Activated CD4-positive, alpha-beta memory T cell treated with anti-CD3 and anti-CD28 coated beads for 36 hours (primary cell): ENCODE measurements at regions not wholly inside any gene's neighbourhood (a gene's known extent, or its start where the extent isn't known, plus 50 kb on each side); places are given as distances from the start of the nearest gene placed in this dataset.
"Not testable (repeated sequence)": the region's sequence is repeated elsewhere in the genome, so short reads cannot be mapped to it uniquely, and the experiment has no call there.

Experiments
- CTCF ChIA-PET: fragments of 350-600 bp; sonication (Branson Sonifier 250); formaldehyde crosslinking; loops from one replicate; lab custom pipeline; 2021; ENCODE audit warnings: antibody characterized with exemption, inconsistent platforms; lab: Charles Lee
- POLR2A ChIA-PET: fragments of 350-600 bp; sonication (Branson Sonifier 250); formaldehyde crosslinking; loops from one replicate; lab custom pipeline; 2021; ENCODE audit warnings: antibody characterized with exemption; lab: Charles Lee
- DNase-seq: peaks from one replicate; pipeline ENCODE4 v3.0.0-alpha.2; 2020
- H3K27ac Mint-ChIP-seq: one replicate; pipeline ENCODE4 v1.8.0; 2021; ENCODE audit warnings: mixed read lengths
- H3K27me3 Mint-ChIP-seq: one replicate; pipeline ENCODE4 v1.8.0; 2021; ENCODE audit warnings: mixed read lengths
- H3K36me3 Mint-ChIP-seq: one replicate; pipeline ENCODE4 v1.8.0; 2021; ENCODE audit warnings: mixed read lengths
- H3K4me1 Mint-ChIP-seq: one replicate; pipeline ENCODE4 v1.8.0; 2021; ENCODE audit warnings: low read depth, mixed read lengths
- H3K4me3 Mint-ChIP-seq: one replicate; pipeline ENCODE4 v1.8.0; 2021; ENCODE audit warnings: mild to moderate bottlenecking, mixed read lengths
- H3K9me3 Mint-ChIP-seq: one replicate; pipeline ENCODE4 v1.8.0; 2021; ENCODE audit warnings: mixed read lengths
- intact Hi-C: fragments of 100-400 bp; cut with micrococcal nuclease; formaldehyde crosslinking; loops from one replicate; pipeline ENCODE4 v1.15.1; 2023

DNA sequence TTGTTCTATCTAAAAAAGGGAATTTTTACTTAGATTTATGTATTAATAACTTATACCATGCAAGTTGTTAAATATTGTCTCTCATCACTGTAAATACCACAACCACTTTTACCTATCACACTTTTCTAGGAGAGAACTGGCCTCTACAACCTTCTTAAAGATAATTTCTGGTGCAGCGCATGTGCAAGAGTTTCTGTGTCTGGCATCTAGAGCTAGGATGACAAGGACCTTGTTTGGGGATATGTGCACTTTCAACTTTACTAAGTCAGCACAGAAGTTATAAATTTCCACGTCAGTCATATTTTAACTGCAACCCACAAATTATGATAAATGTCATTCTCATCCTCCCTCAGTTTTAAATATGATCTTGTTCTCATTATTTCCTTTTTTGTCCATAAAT, 156.9 kb upstream of the ADCY1 start:
- H3K4me3 Mint-ChIP-seq, result no peak overlapping the region
- no peaks in the 10 kb centered on the region for H3K9me3 Mint-ChIP-seq
- CTCF ChIA-PET, result no interaction called here
- no peak for DNase-seq
- POLR2A ChIA-PET, result no interaction called here
- peaks cover 4% of the 10 kb centered on the region for H3K4me1 Mint-ChIP-seq
- intact Hi-C loops, result no loop called here
- no peak overlapping the region for H3K27ac Mint-ChIP-seq
- H3K27me3 Mint-ChIP-seq, result peaks cover 16% of the 10 kb centered on the region
- no peaks in the 10 kb centered on the region for H3K36me3 Mint-ChIP-seq

DNA sequence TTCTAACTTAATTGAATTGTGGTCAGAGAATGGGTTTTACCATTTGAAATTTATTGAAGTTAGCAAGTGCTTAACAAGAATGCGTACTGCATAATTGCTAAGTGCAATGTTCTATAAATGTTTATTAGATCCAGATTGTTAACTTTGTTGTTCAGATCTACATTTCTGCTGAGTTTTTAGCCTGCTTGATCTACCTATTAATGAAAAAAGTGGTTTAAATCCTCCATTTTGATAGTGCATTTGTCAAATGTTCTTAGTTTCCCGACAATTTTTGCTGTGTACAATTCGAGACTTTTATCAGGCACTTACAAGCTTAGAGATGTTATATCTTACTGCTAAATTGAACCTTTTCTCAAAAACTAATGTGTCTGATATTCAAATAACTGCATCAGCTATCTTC, 156.4 kb upstream of the ADCY1 start:
- intact Hi-C loops, result no loop called here
- H3K36me3 Mint-ChIP-seq, result no peaks in the 10 kb centered on the region
- peaks cover 16% of the 10 kb centered on the region for H3K27me3 Mint-ChIP-seq
- no peaks in the 10 kb centered on the region for H3K9me3 Mint-ChIP-seq
- DNase-seq, result no peak
- POLR2A ChIA-PET, result no interaction called here
- no peak overlapping the region for H3K4me3 Mint-ChIP-seq
- CTCF ChIA-PET, result no interaction called here
- H3K27ac Mint-ChIP-seq, result no peak overlapping the region
- peaks cover 4% of the 10 kb centered on the region for H3K4me1 Mint-ChIP-seq

DNA sequence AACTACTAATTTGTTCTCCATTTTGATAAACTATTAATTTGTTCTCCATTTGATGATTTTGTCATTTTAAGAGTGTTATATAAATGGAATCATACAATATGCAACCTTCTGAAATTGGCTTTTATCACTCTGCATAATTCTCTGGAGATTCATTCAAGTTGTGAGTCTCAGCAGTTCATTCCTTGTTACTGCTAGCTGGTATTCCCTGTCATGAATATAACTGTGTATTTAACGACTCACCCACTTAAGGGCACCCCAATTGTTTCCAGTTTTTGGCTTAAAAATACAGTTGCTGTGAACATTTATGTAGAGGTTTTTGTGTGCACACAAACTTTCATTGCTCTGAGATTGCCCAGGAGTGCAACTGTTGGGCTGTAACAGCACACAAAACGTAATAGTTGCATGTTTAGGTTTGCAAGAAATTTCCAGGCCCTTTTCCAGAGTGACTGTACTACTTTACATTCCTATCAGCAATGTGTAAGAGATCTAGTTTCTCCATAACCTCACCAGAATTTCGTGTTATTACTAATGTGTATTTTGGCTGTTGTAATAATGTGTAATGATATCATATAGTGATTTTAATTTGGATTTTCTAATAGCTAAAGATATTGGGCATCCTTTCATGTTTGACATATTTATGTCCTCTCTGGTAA, 153.2 kb upstream of the ADCY1 start:
- Mint-ChIP-seq H3K27me3 (peaks cover 21% of the 10 kb centered on the region), H3K36me3 (no peaks in the 10 kb centered on the region), H3K4me1 (peaks cover 4% of the 10 kb centered on the region), H3K9me3 (no peaks in the 10 kb centered on the region), H3K4me3 (no peak overlapping the region), H3K27ac (no peak overlapping the region)
- CTCF ChIA-PET, result no interaction called here
- POLR2A ChIA-PET, result no interaction called here
- no peak for DNase-seq
- intact Hi-C loops, result no loop called here

DNA sequence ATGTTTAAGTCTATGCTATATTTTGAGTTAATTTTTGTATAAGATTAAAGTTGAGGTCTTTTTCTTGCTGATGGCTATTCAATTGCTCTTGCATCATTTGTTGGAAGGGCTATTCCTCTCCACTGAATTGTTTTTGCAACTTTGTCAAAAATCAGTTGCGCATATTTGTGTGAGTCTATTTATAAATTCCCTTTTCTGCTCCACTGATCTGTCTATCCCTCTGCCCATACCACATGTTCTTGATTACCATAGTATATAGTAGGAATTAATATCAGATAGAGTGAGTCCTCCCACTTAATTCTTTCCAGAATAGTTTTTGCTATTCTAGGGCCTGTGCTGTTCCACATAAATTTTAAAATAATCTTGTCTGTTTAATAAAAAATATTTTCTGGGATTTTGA, 152.4 kb upstream of the ADCY1 start:
- POLR2A ChIA-PET, result no interaction called here
- H3K27me3 Mint-ChIP-seq, result peaks cover 23% of the 10 kb centered on the region
- H3K27ac Mint-ChIP-seq, result no peak overlapping the region
- intact Hi-C loops, result no loop called here
- H3K4me3 Mint-ChIP-seq, result no peak overlapping the region
- H3K4me1 Mint-ChIP-seq, result peaks cover 4% of the 10 kb centered on the region
- CTCF ChIA-PET, result no interaction called here
- H3K36me3 Mint-ChIP-seq, result no peaks in the 10 kb centered on the region
- no peak for DNase-seq
- no peaks in the 10 kb centered on the region for H3K9me3 Mint-ChIP-seq

DNA sequence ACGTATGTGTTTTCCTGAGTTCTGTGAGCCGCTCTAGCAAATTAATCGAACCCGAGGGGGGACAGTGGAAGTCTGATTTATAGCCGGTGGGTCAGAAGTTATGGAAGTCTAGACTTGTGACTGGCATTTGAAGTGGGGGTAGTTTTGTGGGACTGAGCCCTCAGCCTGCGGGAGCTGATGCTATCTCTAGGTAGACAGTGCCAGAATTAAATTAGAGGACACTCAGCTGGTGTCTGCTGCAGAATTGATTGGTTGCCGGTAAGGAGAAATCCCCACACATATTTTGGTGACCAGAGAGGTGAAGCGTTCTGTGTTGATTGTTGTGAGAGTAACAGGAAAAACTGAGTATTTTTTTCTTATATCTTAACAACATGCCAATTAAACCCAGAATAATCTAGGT, 143.8 kb upstream of the ADCY1 start:
- Mint-ChIP-seq H3K36me3 (no peaks in the 10 kb centered on the region), H3K4me1 (peaks cover 3% of the 10 kb centered on the region), H3K9me3 (no peaks in the 10 kb centered on the region), H3K27me3 (peaks cover 11% of the 10 kb centered on the region), H3K27ac (no peak overlapping the region), H3K4me3 (no peak overlapping the region)
- intact Hi-C loops, result no loop called here
- ChIA-PET CTCF (no interaction called here), POLR2A (no interaction called here)
- no peak for DNase-seq

DNA sequence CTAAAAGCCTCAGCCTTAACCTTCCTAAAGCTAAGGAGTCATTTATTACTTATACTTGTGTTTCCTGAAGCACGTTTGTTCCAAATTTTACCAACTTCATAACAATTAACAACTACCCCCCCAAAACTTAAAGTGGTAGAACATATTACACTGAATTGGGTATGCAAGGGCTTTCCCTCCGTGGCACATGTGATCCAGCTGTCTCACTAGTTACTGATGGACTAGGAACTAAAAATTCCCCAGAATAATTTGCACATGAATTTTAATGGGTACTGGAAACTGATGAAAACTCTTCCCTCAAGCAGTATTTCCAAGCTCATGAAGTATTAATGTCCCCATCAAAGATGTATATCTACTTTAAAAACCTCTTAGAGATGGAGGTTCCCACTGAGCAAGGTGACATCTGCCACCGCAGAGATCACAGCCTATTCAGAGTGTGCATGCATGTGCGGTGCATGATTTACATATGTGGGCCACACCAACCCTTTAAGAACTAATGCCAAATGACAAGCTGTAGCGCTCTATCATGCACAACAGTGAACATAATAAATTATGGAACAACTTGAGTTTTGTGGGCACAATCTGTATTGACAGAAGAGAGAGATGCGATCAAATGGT, 139.9 kb upstream of the ADCY1 start:
- Mint-ChIP-seq H3K27me3 (peaks cover 22% of the 10 kb centered on the region), H3K36me3 (no peaks in the 10 kb centered on the region), H3K27ac (no peak overlapping the region), H3K9me3 (no peaks in the 10 kb centered on the region), H3K4me3 (no peak overlapping the region), H3K4me1 (no peaks in the 10 kb centered on the region)
- intact Hi-C loops, result no loop called here
- POLR2A ChIA-PET, result no interaction called here
- no peak for DNase-seq
- CTCF ChIA-PET, result no interaction called here

DNA sequence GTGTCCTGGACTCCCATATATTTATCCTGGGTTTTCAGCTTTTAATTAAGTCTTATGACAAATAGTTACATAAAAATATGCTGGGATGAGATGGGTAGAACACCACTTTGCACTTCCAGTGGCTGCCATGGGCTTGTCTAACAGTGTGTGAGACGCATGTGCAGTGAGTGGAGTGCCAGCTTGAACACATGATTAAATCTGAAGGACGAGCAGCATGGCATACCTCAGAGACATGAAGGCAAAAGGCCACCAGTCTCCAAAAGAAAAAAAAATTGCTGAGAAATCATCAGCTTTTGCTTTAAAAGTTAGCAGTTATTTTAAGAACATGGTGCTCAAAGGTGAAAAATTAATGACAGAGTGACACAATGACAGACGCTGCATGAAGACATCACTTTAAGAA, 139.0 kb upstream of the ADCY1 start:
- H3K27ac Mint-ChIP-seq, result no peak overlapping the region
- ChIA-PET CTCF (no interaction called here), POLR2A (no interaction called here)
- H3K4me3 Mint-ChIP-seq, result no peak overlapping the region
- H3K36me3 Mint-ChIP-seq, result no peaks in the 10 kb centered on the region
- no peaks in the 10 kb centered on the region for H3K9me3 Mint-ChIP-seq
- no peaks in the 10 kb centered on the region for H3K4me1 Mint-ChIP-seq
- peaks cover 23% of the 10 kb centered on the region for H3K27me3 Mint-ChIP-seq
- intact Hi-C loops, result no loop called here
- no peak for DNase-seq

DNA sequence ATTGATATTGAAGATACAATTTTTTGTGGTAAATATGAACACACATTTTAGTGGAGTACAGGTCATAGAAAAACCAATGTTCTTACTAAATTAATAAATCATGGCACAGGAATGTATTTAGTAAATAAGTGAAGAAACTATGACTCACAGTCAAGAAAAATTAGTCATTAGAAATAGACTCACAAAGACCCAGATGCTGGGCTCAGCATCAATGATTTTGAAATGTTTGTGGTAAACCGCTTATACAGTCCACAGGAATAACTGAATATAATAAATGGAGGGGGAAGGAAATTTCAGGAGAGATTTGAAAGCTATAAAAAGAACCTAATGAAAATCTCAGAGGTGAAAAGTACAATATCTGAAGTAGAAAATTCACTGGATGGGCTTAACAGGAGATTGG, 138.3 kb upstream of the ADCY1 start:
- POLR2A ChIA-PET, result no interaction called here
- DNase-seq, result no peak
- H3K36me3 Mint-ChIP-seq, result no peaks in the 10 kb centered on the region
- H3K9me3 Mint-ChIP-seq, result no peaks in the 10 kb centered on the region
- intact Hi-C loops, result no loop called here
- no peaks in the 10 kb centered on the region for H3K4me1 Mint-ChIP-seq
- H3K27ac Mint-ChIP-seq, result no peak overlapping the region
- peaks cover 24% of the 10 kb centered on the region for H3K27me3 Mint-ChIP-seq
- no peak overlapping the region for H3K4me3 Mint-ChIP-seq
- CTCF ChIA-PET, result no interaction called here

DNA sequence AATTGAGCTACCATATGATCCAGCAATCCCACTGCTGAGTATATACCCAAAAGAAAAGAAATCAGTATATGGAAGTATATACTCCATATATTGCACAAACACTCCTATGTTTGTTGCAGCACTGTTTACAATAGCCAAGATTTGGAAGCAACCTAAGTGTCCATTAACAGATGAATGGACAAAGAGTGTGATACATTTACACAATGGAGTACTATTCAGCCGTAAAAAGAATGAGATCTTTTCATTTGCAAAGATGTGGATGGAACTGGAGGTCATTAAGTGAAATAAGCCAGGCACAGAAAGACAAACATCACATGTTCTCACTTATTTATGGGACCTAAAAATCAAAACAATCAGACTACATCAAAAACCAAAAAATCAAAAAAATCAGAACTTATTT, 133.4 kb upstream of the ADCY1 start:
- H3K4me3 Mint-ChIP-seq, CTCF ChIA-PET, H3K27ac Mint-ChIP-seq, H3K4me1 Mint-ChIP-seq, DNase-seq, intact Hi-C loops, H3K9me3 Mint-ChIP-seq, H3K36me3 Mint-ChIP-seq, POLR2A ChIA-PET: not testable (repeated sequence)
- peaks cover 18% of the 10 kb centered on the region for H3K27me3 Mint-ChIP-seq

DNA sequence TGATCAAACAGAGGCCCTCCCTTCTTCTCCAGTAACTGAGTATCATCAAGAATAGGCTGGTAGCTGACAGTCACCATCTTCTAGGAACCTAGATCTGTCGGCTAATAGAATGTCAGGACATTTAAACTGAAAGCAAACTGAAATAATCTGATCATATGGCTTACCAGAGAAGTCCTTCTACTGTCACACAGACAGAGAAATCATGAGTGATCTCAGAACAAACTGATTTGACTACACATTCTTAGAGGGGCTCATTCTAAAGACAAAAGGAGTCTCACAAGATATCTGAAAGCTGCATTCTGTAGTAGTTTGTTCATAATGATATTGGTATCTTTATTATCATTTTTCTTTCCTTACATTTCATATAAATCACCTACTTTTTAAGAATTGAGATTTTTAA, 130.9 kb upstream of the ADCY1 start:
- POLR2A ChIA-PET, result no interaction called here
- DNase-seq, result no peak
- CTCF ChIA-PET, result no interaction called here
- Mint-ChIP-seq H3K27ac (no peak overlapping the region), H3K9me3 (peaks cover 2% of the 10 kb centered on the region), H3K27me3 (peaks cover 12% of the 10 kb centered on the region), H3K36me3 (no peaks in the 10 kb centered on the region), H3K4me1 (no peaks in the 10 kb centered on the region), H3K4me3 (no peak overlapping the region)
- intact Hi-C loops, result no loop called here

DNA sequence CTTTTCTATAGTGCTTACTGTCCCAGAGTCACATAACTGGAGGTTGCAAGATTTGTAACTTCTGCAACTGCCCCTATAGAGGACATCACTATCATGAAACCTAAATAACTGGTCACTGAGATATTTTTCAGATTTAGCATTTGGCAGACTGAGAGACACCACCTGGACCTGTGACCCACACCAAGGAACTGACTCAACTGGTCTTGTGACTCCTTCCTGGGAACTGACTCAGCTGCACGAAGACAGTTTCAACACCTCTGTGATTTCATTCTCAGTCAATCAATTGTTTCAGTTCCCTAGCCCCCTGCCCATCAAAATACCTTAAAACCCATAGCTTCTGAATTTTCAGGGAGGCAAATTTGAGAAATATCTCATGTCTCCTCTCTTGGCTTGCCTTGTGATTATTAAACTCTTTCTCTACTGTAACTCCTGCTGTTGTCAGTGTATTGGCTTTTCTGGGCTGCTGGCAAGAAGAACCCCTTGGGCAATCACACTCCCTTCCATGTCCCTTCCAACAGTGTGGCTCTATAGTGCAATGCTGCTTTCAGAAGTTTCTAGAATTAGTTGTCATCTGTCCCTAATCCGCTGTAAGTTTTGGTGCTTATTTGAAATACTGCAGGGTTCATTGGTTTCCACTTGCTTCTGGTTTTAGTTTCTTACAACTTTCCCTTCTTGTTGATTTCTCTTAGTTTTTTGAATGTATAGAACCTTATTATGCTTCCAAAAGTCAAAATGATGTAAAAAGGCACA, 127.8 kb upstream of the ADCY1 start:
- Mint-ChIP-seq H3K4me3 (no peak overlapping the region), H3K27me3 (peaks cover 4% of the 10 kb centered on the region), H3K36me3 (no peaks in the 10 kb centered on the region), H3K27ac (no peak overlapping the region), H3K4me1 (no peaks in the 10 kb centered on the region), H3K9me3 (peaks cover 2% of the 10 kb centered on the region)
- intact Hi-C loops, result no loop called here
- POLR2A ChIA-PET, result no interaction called here
- CTCF ChIA-PET, result no interaction called here
- no peak for DNase-seq

DNA sequence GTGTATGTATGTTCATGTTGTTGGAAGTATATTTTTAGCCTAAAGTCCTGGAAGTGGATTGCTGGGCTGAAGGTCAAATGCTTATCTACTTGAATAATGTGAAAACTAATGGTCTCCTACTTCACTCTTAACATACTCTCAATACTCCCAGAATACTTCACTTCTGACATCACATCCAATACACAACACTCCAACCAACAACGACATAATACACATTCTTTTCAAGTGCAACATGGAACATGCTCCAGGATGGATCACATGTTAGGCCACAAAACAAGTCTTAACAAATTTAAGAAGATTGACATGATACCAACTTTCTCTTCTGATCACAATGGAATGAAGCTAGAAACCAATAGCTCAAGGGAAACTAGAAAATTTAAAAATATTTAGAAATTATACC, 126.9 kb upstream of the ADCY1 start:
- Mint-ChIP-seq H3K36me3 (no peaks in the 10 kb centered on the region), H3K4me1 (no peaks in the 10 kb centered on the region), H3K4me3 (no peak overlapping the region), H3K27ac (no peak overlapping the region), H3K27me3 (peaks cover 4% of the 10 kb centered on the region), H3K9me3 (peaks cover 2% of the 10 kb centered on the region)
- intact Hi-C loops, result no loop called here
- CTCF ChIA-PET, result no interaction called here
- DNase-seq, result no peak
- POLR2A ChIA-PET, result no interaction called here
